HL-60 (cell line): ENCODE measurements at regions not wholly inside any gene's neighbourhood (a gene's known extent, or its start where the extent isn't known, plus 50 kb on each side); places are given as distances from the start of the nearest gene placed in this dataset.

Experiments
- CTCF ChIP-seq: IDR thresholded peaks from one replicate; pipeline ENCODE4 v1.5.1; 2011; ENCODE audit warnings: low read length, control low read depth, inconsistent platforms; ENCODE audit not compliant: insufficient read depth
- GABPA ChIP-seq: IDR thresholded peaks from 2 replicates; pipeline ENCODE4 v1.6.1; 2012; ENCODE audit warnings: low read depth
- POLR2AphosphoS5 ChIP-seq: IDR thresholded peaks from 2 replicates; pipeline ENCODE4 v1.6.1; 2012; ENCODE audit warnings: low read depth
- TF ChIP-seq, protein P1 (sequence below): IDR thresholded peaks from 2 replicates; pipeline ENCODE4 v1.6.1; 2012; ENCODE audit warnings: low read depth; ENCODE audit not compliant: insufficient replicate concordance

DNA sequence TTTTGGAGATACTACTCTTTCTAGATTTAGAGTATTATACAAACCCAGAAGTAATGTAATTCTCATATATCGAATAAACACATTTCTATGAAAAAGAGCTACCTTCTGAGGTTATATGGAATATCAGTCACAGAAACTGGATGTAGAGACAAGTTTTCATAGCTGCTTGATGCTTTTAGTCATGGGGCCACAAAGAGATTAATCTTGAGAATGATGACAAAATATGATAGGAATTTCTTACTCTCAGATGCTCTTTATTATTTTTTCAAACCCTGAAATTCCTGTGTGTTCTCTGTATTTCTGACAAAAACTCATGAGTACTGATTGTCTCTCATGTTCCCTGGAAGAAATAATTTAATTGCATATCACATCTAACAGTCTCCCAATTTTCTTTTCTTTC, 662.5 kb downstream of the RAPGEF2 start:
- no peak for TF ChIP-seq CTCF
- no peak for TF ChIP-seq POLR2AphosphoS5
- no peak for TF ChIP-seq GABPA
- TF ChIP-seq, protein P1, sequence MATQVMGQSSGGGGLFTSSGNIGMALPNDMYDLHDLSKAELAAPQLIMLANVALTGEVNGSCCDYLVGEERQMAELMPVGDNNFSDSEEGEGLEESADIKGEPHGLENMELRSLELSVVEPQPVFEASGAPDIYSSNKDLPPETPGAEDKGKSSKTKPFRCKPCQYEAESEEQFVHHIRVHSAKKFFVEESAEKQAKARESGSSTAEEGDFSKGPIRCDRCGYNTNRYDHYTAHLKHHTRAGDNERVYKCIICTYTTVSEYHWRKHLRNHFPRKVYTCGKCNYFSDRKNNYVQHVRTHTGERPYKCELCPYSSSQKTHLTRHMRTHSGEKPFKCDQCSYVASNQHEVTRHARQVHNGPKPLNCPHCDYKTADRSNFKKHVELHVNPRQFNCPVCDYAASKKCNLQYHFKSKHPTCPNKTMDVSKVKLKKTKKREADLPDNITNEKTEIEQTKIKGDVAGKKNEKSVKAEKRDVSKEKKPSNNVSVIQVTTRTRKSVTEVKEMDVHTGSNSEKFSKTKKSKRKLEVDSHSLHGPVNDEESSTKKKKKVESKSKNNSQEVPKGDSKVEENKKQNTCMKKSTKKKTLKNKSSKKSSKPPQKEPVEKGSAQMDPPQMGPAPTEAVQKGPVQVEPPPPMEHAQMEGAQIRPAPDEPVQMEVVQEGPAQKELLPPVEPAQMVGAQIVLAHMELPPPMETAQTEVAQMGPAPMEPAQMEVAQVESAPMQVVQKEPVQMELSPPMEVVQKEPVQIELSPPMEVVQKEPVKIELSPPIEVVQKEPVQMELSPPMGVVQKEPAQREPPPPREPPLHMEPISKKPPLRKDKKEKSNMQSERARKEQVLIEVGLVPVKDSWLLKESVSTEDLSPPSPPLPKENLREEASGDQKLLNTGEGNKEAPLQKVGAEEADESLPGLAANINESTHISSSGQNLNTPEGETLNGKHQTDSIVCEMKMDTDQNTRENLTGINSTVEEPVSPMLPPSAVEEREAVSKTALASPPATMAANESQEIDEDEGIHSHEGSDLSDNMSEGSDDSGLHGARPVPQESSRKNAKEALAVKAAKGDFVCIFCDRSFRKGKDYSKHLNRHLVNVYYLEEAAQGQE, result no peak
